ENCODE measurements at regions not wholly inside any gene's neighbourhood (a gene's known extent, or its start where the extent isn't known, plus 50 kb on each side); places are given as distances from the start of the nearest gene placed in this dataset.
"Not testable (repeated sequence)": the region's sequence is repeated elsewhere in the genome, so short reads cannot be mapped to it uniquely, and the experiment has no call there.

- TF ChIP-seq, protein P1, sequence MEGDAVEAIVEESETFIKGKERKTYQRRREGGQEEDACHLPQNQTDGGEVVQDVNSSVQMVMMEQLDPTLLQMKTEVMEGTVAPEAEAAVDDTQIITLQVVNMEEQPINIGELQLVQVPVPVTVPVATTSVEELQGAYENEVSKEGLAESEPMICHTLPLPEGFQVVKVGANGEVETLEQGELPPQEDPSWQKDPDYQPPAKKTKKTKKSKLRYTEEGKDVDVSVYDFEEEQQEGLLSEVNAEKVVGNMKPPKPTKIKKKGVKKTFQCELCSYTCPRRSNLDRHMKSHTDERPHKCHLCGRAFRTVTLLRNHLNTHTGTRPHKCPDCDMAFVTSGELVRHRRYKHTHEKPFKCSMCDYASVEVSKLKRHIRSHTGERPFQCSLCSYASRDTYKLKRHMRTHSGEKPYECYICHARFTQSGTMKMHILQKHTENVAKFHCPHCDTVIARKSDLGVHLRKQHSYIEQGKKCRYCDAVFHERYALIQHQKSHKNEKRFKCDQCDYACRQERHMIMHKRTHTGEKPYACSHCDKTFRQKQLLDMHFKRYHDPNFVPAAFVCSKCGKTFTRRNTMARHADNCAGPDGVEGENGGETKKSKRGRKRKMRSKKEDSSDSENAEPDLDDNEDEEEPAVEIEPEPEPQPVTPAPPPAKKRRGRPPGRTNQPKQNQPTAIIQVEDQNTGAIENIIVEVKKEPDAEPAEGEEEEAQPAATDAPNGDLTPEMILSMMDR (IDR thresholded peaks at IDR 0.05; ENCODE audit: insufficient read depth, low read length, poor library complexity, severe bottlenecking): not testable (repeated sequence)
- TF ChIP-seq EZH2phosphoT487 (conservative IDR thresholded peaks at IDR 0.05; ENCODE audit: low read length): not testable (repeated sequence)
Measured at GRCh38 chr1:238326479-238326878, 435.8 kb upstream of the ZP4 start.
